ENCODE measurements at regions not wholly inside any gene's neighbourhood (a gene's known extent, or its start where the extent isn't known, plus 50 kb on each side); places are given as distances from the start of the nearest gene placed in this dataset.

- no peak for DNase-seq (ENCODE audit: low spot score)
- no peaks in the 10 kb centered on the region for H3K36me3 ChIP-seq (ENCODE audit: control insufficient read depth in 4 of 4, insufficient read depth in 3 of 4, low read depth in 1 of 4, low read length in 3 of 4)
- no peaks in the 10 kb centered on the region for H3K4me1 ChIP-seq (ENCODE audit: control insufficient read depth in 4 of 4, insufficient read depth in 4 of 4, low read length in 3 of 4)
- no peak overlapping the region for H3K27ac ChIP-seq (ENCODE audit: low read depth in 1 of 2, low read length in 2 of 2)
- no peaks in the 10 kb centered on the region for H3K9me3 ChIP-seq (ENCODE audit: control insufficient read depth in 4 of 4, low read length in 3 of 4)
- H3K4me3 ChIP-seq (ENCODE audit: low read depth in 1 of 3, low read length in 3 of 3): no peak overlapping the region
- H3K27me3 ChIP-seq (ENCODE audit: control insufficient read depth in 4 of 4, insufficient read depth in 4 of 4, low read length in 3 of 4): peaks cover 0 to 2% (median 0%) of the 10 kb centered on the region in 4 donors
- no peak overlapping the region for H3K9ac ChIP-seq (ENCODE audit: low read depth in 1 of 2, low read length in 2 of 2)
- TF ChIP-seq HNF4A (conservative IDR thresholded peaks at IDR 0.05) (no peak), NR2F2 (IDR thresholded peaks at IDR 0.05) (no peak), YY1 (IDR thresholded peaks at IDR 0.05) (no peak), GABPA (IDR thresholded peaks at IDR 0.05 in 1 of 2, conservative IDR thresholded peaks at IDR 0.05 in 1 of 2) (no peak), RAD21 (IDR thresholded peaks at IDR 0.05) (no peak), RXRA (IDR thresholded peaks at IDR 0.05) (no peak), SP1 (IDR thresholded peaks at IDR 0.05) (no peak), TAF1 (conservative IDR thresholded peaks at IDR 0.05) (no peak), FOXA2 (IDR thresholded peaks at IDR 0.05) (no peak)
- TF ChIP-seq, protein P1, sequence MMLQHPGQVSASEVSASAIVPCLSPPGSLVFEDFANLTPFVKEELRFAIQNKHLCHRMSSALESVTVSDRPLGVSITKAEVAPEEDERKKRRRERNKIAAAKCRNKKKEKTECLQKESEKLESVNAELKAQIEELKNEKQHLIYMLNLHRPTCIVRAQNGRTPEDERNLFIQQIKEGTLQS (IDR thresholded peaks at IDR 0.05): no peak
- TF ChIP-seq, protein P2, sequence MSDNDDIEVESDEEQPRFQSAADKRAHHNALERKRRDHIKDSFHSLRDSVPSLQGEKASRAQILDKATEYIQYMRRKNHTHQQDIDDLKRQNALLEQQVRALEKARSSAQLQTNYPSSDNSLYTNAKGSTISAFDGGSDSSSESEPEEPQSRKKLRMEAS (IDR thresholded peaks at IDR 0.05): no peak
- TF ChIP-seq, protein P3, sequence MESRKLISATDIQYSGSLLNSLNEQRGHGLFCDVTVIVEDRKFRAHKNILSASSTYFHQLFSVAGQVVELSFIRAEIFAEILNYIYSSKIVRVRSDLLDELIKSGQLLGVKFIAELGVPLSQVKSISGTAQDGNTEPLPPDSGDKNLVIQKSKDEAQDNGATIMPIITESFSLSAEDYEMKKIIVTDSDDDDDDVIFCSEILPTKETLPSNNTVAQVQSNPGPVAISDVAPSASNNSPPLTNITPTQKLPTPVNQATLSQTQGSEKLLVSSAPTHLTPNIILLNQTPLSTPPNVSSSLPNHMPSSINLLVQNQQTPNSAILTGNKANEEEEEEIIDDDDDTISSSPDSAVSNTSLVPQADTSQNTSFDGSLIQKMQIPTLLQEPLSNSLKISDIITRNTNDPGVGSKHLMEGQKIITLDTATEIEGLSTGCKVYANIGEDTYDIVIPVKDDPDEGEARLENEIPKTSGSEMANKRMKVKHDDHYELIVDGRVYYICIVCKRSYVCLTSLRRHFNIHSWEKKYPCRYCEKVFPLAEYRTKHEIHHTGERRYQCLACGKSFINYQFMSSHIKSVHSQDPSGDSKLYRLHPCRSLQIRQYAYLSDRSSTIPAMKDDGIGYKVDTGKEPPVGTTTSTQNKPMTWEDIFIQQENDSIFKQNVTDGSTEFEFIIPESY (IDR thresholded peaks at IDR 0.05): no peak
- WGBS: 62% methylated on average over 3 of the region's 3 CpGs
Observed at GRCh38 chr2:137857881-137858280, 106.4 kb upstream of the HNMT start.

GRCh38 chr2:137862651-137863050 is 101.6 kb upstream of the HNMT start:
- H3K9me3 ChIP-seq (ENCODE audit: control insufficient read depth in 4 of 4, low read length in 3 of 4): no peaks in the 10 kb centered on the region
- H3K36me3 ChIP-seq (ENCODE audit: control insufficient read depth in 4 of 4, insufficient read depth in 3 of 4, low read depth in 1 of 4, low read length in 3 of 4): no peaks in the 10 kb centered on the region
- no peak for DNase-seq (ENCODE audit: low spot score)
- TF ChIP-seq TAF1 (conservative IDR thresholded peaks at IDR 0.05): no peak
- 82% methylated on average over 2 of the region's 2 CpGs for WGBS
- H3K4me1 ChIP-seq (ENCODE audit: control insufficient read depth in 4 of 4, insufficient read depth in 4 of 4, low read length in 3 of 4): no peaks in the 10 kb centered on the region
- H3K4me3 ChIP-seq (ENCODE audit: low read depth in 1 of 3, low read length in 3 of 3): no peak overlapping the region
- H3K27me3 ChIP-seq (ENCODE audit: control insufficient read depth in 4 of 4, insufficient read depth in 4 of 4, low read length in 3 of 4): no peaks in the 10 kb centered on the region
- no peak overlapping the region for H3K27ac ChIP-seq (ENCODE audit: low read depth in 1 of 2, low read length in 2 of 2)
- no peak overlapping the region for H3K9ac ChIP-seq (ENCODE audit: low read depth in 1 of 2, low read length in 2 of 2)

DNA sequence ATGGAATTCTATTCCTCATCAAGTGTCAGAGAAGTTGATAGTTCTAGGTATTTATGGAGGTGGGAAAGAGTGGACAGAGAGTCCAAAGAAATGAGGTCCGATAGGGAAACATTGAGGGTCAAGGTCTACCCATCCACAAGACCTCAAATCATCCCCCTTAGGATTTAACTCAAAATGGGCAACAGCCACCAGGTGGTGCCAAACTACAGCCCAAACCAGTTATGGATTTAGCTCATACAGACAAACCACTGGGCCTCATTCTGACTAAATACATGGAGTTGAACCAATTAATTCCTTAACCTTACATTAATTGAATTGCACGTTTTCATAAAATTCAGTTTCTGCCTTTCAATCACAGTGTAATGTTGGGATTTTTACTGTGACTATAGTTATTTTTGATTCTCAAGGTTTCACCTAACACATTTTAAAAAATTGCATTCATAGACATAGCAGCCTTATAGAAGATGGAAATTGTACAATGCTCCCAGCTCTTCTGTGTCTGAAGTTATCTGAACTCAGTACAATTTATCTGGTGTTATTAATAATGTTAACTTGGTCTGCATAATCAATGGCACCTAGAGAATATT is 98.2 kb upstream of the HNMT start:
- H3K4me1 ChIP-seq (ENCODE audit: control insufficient read depth in 4 of 4, insufficient read depth in 4 of 4, low read length in 3 of 4): no peaks in the 10 kb centered on the region
- no peaks in the 10 kb centered on the region for H3K36me3 ChIP-seq (ENCODE audit: control insufficient read depth in 4 of 4, insufficient read depth in 3 of 4, low read depth in 1 of 4, low read length in 3 of 4)
- no peaks in the 10 kb centered on the region for H3K27me3 ChIP-seq (ENCODE audit: control insufficient read depth in 4 of 4, insufficient read depth in 4 of 4, low read length in 3 of 4)
- DNase-seq (ENCODE audit: low spot score): peak; percentile 63
- no peak overlapping the region for H3K4me3 ChIP-seq (ENCODE audit: low read depth in 1 of 3, low read length in 3 of 3)
- TF ChIP-seq FOXA2 (IDR thresholded peaks at IDR 0.05): no peak
- TF ChIP-seq GABPA (IDR thresholded peaks at IDR 0.05 in 1 of 2, conservative IDR thresholded peaks at IDR 0.05 in 1 of 2): no peak
- TF ChIP-seq CTCF (IDR thresholded peaks at IDR 0.05; ENCODE audit: low read depth, low read length, missing input control): peak; percentile 52
- TF ChIP-seq HNF4A (conservative IDR thresholded peaks at IDR 0.05): peak in 1 of 2 donors; percentile 20
- no peak for TF ChIP-seq RXRA (IDR thresholded peaks at IDR 0.05)
- TF ChIP-seq YY1 (IDR thresholded peaks at IDR 0.05): no peak
- TF ChIP-seq EGR1 (IDR thresholded peaks at IDR 0.05; ENCODE audit: low read depth in 2 of 2): no peak
- TF ChIP-seq, protein P4, sequence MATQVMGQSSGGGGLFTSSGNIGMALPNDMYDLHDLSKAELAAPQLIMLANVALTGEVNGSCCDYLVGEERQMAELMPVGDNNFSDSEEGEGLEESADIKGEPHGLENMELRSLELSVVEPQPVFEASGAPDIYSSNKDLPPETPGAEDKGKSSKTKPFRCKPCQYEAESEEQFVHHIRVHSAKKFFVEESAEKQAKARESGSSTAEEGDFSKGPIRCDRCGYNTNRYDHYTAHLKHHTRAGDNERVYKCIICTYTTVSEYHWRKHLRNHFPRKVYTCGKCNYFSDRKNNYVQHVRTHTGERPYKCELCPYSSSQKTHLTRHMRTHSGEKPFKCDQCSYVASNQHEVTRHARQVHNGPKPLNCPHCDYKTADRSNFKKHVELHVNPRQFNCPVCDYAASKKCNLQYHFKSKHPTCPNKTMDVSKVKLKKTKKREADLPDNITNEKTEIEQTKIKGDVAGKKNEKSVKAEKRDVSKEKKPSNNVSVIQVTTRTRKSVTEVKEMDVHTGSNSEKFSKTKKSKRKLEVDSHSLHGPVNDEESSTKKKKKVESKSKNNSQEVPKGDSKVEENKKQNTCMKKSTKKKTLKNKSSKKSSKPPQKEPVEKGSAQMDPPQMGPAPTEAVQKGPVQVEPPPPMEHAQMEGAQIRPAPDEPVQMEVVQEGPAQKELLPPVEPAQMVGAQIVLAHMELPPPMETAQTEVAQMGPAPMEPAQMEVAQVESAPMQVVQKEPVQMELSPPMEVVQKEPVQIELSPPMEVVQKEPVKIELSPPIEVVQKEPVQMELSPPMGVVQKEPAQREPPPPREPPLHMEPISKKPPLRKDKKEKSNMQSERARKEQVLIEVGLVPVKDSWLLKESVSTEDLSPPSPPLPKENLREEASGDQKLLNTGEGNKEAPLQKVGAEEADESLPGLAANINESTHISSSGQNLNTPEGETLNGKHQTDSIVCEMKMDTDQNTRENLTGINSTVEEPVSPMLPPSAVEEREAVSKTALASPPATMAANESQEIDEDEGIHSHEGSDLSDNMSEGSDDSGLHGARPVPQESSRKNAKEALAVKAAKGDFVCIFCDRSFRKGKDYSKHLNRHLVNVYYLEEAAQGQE (IDR thresholded peaks at IDR 0.05): no peak
- no peak for TF ChIP-seq NR2F2 (IDR thresholded peaks at IDR 0.05)
- TF ChIP-seq, protein P2 (IDR thresholded peaks at IDR 0.05): no peak
- TF ChIP-seq, protein P3 (IDR thresholded peaks at IDR 0.05): no peak
- TF ChIP-seq RAD21 (IDR thresholded peaks at IDR 0.05): peak; percentile 84 to 91
- no peak for TF ChIP-seq SP1 (IDR thresholded peaks at IDR 0.05)
- WGBS: 10% methylated on average over 2 of the region's 2 CpGs
- H3K9me3 ChIP-seq (ENCODE audit: control insufficient read depth in 4 of 4, low read length in 3 of 4): no peaks in the 10 kb centered on the region
- no peak overlapping the region for H3K27ac ChIP-seq (ENCODE audit: low read depth in 1 of 2, low read length in 2 of 2)
- H3K9ac ChIP-seq (ENCODE audit: low read depth in 1 of 2, low read length in 2 of 2): no peak overlapping the region
